NCI-H2081 (cell line): ENCODE measurements at regions not wholly inside any gene's neighbourhood (a gene's known extent, or its start where the extent isn't known, plus 50 kb on each side); places are given as distances from the start of the nearest gene placed in this dataset.
"Not testable (repeated sequence)": the region's sequence is repeated elsewhere in the genome, so short reads cannot be mapped to it uniquely, and the experiment has no call there.

Experiments
- DNase-seq, 2 experiments: peaks; one replicate each; lab custom pipeline; 2025; lab: John Stamatoyannopoulos, UW

DNA sequence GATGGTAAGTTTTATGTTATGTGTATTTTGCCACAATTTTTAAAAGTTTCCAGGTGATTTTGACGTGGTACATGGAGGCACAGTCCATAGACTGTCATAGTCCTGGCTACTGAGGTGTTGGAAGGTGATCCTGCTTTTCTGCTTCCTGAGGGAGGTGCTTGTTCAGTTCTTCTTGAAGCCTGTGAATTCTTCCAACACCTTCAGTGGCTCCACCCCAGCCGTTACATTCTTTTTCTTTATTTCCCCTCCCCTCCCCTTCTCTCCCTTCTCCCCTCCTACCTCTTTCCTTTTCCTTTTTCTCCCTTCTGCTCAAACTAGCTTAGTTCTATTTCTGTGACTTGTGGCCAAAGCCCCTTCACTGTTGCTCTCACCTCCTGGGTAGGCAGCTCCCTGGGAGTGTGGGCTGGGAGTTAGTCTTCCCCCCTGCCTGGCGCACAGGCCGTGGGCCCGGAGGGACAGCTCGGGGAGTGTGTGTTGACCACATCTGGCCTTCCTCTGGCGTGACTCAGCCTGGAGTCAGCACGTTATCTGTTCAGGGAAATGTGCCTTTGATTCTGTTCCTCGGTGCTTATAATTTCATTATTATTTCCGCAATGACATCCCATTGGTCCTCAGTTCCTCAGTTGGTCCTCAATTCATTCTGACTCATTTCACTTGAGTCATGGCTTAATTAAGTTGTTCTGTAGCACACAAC, 566.2 kb downstream of the TBC1D22A start:
- DNase-seq: no peak

DNA sequence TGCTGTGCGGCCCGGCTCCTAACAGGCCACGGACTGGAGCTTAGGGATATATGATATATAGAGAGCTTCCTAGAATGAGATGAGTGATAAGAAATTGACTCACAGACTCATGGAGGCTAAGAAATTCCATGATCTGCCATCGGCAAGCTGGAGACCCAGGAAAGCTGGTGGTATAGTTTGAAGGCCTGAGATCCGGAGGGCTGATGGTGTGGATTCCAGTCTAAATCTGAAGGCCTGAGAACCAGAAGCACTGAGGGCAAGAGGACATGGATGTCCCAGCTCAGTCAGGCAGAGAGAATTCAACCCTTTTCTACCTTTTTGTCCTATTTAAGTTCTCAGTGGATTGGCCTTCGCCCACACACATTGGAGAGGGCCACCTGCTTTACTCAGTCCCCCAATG, 564.8 kb downstream of the TBC1D22A start:
- no peak for DNase-seq

DNA sequence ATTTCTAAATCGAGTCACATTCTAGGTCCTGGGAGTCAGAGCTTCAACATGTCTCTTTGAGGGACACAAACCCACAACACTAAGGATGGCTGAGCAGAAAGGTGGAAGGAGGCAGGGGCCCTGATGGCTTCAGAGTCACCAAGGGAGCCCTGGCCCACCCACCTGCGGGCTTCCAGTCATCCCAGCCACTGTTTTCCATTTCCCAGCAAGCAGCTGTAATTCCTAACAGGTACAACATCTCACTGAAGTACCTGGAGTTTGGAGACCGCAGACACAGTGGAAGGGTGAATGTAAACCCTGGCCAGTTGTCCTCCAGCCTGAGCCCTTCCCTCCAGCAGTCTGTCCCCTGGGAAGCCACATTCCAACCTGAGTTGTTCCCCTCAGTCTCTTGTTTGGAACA, 562.8 kb downstream of the TBC1D22A start:
- no peak for DNase-seq

DNA sequence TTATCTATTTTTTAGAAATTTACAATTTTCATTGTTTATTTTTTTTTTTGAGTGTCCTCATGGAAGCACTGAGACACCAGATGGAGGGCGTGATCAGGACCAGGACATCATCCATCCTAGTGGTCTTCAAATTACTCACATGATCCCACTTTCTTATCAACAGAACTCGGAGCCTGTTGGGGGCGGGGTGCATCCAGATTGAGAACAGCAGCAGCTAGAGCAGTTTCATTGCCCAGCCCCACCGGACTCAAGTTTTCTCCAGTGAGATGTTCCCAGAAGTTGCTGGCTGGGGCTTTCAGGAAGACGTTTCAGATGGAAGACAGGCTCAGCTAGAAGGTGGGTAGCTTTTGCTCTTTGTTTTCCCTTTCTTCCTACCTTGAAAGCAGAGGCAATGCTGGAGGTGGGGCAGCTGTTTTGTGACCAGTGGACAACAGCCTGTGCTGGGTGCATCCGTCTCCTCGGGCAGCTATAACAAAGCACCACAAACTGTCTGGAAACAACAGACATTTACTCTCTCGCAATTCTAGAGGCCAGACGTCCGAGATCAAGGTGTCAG, 562.1 kb downstream of the TBC1D22A start:
- DNase-seq: no peak

DNA sequence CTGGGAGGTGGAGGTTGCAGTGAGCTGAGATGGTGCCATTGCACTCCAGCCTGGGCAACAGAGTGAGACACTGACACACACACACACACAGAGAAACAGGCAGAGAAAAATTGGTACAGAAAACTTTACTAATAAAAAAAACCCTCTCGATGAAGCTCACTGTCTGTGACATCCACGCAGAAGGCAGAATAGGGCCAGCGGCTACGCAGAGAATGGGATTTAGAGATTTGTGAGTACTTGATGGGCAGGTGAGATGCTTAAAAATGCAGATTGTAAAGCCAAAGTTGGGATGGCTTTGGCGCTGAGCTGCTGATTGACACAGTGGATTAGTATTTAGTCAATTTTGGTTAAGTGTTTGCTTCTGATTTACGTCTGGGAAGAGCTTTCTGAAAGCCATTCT, 561.1 kb downstream of the TBC1D22A start:
- DNase-seq: no peak

DNA sequence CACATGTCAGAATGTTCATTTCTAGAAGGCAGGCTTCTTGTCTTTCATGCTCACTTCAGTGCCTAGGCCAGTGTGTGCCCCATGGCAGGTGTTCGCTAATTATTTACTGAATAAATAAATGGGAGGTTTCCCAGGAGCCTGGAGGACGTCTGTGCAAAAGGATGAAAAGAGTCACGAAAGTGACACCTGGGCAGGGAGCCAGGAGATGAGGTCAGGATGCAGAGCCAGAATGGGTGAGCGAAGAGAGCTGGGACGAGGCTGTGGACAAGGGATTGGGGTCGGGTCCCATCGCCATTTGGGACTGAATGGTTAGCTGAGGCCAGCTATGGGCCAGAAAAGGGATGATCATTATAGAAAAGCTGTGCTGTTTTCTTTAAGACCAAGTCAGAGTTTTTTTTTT, 560.4 kb downstream of the TBC1D22A start:
- peak in 1 of 2 experiments; percentile 9 for DNase-seq

DNA sequence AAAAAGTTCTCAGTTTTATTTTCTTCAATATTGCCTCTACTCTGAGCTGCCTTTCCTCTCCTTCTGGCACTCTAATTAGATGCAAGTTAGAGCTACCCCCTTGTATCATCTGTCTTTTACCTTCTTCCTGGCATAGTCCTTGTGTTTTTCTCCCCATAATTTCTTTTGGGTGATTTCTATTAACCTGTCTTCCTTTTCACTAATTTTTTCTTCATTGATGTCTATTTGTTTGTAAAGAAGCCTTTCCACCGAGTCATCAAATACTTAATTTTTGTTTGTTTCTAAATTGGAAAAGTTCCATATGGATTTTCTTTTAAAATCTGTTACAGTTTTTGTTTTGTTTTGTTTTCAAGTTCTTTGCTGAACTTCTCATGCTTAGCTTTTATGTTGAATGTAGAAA, 558.1 kb downstream of the TBC1D22A start:
- no peak for DNase-seq

DNA sequence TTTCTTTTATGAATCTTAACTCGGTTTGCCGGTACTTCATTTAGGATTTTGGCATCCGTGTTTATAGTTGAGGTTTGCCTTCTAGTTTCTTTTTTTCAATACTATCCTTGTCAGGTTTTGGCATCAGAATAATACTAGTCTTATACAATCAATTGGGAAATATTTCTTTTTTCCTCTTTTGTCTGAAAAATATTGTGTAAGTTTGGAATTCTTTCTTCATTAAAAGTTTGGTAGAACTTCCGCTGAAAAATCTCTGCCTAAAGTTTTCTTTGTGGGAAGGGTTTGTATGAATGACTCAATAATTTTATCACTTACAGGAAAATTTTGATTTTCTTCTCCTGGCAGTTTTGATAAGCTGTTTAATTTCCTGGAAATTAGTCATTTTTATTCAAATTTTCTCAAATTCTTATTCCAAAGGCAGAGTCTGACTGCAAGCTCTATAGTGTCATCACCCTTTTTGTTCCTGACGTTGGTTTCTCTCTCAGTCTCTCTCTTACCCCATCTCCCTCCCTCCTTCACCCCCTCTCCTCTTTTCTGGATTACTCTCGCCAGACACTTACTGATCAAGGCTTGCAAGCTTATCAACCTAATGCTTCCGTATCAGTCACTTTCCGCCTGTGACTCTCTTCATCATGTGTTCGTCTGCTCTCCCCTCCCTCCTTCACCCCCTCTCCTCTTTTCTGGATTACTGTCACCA, 555.7 kb downstream of the TBC1D22A start:
- no peak for DNase-seq

DNA sequence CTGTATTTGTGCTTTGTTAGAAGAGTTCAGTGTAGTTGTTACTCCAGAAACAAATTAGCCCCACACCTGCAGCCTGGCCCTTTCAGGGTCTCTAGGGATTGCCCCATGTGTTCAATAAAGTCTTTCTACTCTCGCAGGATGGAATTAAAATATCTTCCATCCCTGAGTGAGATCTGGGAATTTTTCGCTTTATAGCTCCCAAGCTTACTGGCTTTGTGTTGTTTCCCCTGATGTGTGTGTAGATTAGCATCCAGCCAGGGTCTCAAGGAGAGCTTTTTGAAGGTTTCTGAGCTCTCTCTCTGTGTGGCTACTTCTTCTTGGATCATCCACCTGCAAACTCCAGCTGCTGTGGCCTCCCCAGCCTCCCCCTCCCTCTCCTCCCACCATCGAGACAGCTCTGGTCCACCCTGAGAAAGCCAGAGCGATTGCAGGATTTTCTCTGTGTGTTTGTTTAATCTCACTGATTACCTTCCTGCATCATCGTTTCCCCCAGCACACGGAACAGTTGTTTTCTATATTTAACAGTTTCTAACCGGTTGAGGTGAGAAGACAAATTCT, 553.5 kb downstream of the TBC1D22A start:
- DNase-seq: no peak

DNA sequence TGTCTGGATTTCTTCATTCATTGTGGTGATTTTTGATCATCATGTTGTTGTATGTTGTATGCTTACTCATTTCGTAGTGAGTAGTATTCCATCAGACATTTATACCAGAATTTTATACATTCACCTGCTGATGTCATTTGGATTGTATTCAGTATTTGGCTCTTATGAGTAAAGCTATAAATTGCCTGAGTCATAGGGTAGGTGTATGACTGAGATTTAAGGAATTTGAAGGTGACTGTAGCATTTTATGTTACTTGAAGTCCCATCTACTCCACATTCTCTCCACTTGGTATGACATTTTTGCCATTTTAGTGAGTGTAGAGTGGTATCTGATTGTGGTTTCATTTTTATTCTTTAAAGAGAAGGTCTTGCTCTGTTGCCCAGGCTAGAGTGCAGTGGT, 548.2 kb downstream of the TBC1D22A start:
- DNase-seq: no peak

DNA sequence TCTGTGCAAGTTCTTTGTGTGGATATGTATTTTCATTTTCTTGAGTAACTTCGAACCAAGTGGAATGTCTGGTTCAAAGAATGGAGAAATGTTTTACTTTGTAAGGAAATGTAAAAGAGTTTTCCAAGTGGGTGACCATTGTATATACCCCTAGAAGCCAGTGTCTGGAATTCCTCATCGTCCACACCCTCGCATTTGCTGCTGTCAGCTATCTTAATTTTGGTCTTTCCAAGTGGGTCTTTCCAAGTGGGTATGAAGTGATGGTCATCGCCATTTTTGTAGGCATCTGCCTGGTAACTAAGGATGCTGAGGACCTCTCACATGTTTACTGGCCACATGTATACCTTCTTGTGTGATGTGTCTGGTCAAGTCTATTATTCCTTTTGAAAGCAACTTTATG, 547.5 kb downstream of the TBC1D22A start:
- no peak for DNase-seq

DNA sequence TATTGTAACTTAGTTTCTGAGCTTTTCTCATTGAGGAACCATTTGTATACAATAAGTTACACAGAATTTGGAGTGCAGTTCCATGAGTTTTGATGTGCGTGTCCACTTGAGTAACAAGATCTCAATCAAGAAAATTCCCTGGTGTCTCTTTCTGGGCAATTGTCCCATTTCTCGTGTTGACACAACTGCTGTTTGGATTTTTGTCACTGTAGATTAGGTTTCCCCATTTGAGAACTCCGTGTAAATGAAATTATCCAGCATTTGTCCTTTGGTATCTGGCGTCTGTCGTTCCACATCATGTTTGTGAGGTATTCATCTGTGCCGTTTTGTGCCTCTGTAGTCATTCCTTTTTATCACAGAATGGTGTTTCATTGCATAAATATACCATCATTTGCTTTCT, 547.0 kb downstream of the TBC1D22A start:
- no peak for DNase-seq

DNA sequence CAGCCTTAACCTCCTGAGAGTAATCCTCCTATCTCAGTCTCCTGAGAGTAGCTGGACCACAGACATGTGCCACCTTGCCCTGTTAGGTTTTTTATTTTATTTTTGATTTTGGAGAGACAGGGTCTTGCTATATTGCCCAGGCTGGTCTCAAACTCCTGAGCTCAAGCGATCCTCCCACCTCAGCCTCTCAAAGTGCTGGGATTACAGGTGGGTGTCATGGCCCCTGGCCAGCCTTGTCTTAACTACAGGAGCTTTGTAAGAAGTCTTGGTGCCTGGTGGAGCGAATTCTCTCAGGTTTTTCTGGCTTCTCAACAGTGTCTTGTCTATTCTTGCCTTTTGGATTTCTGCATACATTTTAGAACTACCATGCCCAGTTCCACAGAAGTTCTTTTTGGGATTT, 546.4 kb downstream of the TBC1D22A start:
- DNase-seq: no peak

DNA sequence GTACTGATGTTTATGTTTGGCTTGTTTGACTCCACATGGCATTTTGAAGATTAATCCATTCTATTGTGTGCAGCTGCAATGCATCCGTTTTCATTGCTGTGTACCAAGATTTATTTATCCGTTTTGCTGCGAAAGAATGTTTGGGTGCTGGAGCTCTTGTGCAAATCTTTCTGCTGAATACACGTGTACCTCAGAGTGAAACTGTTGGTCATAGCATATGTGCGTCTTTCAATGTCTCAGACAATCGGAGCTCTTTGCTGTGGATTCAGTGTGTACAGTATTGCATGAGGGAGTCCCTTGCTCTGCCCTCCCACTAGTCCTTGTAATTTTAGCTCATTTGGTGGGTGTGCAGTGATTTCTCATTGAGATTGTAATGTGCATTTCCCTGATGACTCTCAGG, 545.4 kb downstream of the TBC1D22A start:
- DNase-seq: no peak

DNA sequence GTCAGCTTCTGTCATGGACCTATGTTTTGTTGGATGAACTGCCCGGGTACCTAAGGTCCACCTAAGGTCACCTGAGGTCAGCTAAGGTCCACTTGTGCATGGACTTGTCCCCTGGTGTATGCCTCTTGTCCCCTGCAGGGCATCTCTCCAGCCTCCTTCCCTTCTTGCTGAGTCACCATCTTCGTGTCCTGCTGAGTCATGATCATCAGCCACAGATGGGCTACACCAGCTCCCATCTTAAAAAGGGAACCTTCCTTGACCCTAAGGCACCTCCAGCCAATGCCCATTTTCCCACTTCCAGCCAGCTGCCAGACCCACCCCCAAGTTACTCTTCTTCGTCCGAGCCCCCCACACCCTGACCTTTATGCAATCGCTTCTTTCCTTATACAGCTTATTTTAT, 544.9 kb downstream of the TBC1D22A start:
- no peak for DNase-seq

DNA sequence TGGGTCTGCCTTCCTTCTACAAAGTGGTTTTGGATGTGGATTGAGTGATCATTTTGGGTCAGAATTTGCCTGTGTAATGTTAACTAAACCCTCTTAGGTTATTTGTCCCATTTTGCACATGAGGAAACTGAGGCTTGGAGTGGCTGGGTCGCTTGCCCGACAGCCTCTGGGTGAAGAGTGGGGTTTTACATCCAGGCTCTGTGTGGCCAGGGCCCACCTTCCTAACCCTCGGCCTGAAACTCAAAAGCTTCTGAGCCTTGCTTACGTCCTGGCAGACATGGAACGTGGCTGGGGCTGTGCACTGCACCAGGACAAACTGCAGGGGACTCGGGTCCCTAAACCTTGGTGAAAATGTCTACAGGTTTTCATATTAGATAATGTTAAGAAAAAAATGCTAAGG, 542.4 kb downstream of the TBC1D22A start:
- no peak for DNase-seq

DNA sequence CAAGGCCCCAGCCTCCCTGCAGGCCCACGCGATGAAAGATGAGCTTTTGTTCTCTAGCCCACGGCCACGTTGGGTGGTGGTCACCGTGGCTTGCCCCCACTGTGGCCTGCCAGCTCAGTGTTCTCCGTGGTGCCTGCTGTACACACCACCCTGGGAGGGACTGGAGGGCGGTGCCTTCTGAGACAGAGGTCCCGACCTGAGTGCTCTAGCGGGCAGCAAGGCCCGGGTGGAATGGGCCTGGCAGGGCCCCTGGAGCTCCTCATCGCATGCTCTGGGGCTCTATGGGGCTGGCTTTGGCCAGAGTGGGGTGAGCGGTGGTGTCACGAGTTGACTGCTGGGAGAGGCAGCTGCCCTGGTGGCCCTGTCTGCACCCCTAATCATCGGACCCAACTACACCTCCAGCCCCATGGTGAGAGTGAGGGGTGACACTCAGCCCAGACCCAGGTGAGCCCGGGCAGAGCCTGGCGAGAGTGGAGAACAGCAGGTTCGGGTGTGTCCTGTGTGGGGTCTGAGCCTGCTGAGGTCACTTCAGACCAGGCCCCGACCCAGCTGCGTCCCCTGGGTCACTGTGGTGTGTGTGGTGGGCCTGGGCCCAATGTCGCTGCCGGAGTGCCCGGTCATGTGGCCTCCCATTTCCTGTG, 541.9 kb downstream of the TBC1D22A start:
- no peak for DNase-seq

DNA sequence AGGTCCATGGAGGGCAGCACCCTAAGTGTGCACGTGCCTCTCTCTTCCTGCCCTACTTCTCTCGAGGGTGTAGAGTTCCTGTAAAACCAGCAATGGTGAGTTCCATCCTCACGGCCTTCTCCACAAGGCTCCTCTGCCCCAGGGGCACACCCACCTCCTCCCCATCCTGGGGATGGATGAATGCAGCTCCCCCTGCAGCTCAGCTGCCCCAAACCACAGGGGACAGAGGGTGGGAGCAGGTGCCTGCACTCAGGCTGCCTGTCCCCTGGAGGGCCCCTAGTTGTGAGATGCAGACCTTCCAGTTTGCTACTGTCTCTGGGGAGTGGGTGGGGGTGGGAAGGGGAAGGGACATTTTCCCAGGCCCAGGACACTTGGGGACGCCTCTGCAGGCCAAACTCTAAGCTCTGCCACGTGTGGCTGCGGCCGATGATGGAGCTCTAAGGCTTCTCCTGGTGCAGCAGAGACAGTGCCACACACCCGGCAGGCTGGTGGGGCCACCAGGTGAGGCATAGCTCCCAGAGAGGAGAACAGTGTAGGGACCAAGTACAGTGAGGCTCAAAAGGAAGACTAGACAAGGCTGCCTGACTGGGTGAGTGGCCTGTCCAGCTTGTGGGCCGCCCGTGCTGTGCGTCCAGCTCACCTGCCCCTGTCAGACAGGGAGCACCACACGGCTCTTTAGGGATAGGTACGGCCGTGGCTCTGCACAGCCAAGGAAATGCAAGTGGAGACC, 540.9 kb downstream of the TBC1D22A start:
- no peak for DNase-seq

DNA sequence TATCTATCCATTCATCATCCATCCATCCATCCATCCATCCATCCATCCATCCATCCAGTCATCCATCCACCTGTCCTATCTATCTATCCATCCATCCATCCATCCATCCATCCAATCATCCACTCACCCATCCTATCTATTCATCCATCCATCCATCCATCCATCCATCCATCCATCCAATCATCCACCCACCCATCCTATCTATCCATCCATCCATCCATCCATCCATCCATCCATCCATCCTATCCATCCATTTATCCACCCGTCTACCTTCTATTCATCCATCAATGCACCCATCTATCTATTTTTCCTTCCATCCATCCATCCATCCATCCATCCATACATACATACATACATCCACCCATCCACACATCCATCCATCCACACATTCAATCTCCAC, 540.1 kb downstream of the TBC1D22A start:
- DNase-seq: not testable (repeated sequence)

DNA sequence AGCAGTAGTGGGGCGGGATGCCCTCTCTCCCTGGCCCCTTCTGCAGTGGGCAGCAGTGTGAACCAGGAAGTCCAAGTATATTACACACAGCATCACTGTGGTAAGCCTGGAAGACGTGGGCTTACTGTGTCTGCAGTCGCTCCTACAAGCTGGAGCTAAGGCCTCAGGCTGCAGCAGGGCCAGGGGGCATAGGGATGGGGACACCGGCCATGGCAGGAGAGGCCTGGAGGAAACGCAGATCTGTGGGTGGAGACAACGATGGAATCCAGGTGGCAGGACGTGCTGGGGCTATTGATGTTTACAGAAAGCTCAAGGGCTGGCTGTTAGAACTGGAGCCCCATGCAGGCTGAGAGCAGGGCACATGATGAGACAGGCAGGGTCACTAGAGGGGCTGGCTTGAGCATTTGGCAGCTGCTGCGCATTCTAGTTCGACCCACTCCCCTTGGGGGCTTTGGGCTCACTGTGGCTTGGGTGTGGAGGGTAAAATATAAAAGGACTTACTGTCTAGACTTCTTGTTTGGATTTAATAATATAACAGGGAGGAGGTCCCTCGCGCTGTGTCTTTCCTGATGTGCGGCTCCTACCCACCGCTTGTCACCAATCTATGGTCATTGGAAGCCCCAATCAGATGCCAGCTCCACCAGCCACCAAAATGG, 539.5 kb downstream of the TBC1D22A start:
- no peak for DNase-seq

DNA sequence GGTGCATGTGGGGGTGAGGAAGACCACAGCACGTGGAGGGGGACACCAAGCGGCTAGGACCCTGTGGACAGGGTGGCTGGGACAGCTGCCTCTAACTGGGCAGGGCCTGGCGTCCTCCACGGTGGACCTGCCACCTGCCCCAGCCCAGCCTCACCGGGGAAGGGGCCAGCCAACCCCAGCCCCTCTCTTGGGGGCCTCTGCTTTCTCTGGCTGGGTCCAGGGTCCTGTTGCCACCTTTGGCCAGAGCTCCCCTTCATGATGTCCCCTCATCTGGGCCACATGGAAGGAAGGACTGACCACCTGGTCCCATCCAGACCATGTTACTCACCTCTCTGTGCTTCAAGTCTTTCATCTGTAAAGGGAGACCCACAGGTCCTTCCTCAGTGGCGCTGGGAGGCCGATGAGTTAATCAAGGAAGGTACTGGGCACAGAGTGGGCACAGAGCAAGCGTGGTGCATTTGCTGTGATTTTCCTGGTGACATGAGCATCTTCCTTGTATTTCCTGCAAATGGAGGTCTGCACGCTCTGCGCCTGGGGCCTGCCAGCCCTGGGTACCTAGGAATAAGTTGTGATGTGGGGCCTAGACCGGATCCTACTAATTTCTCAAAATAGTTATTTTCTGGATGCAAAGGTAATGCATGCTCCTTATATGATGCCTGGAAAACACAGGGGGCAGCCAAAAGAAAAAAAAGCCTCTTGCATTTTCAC, 538.4 kb downstream of the TBC1D22A start:
- DNase-seq: no peak
